ENCODE measurements at regions not wholly inside any gene's neighbourhood (a gene's known extent, or its start where the extent isn't known, plus 50 kb on each side); places are given as distances from the start of the nearest gene placed in this dataset.

- TF ChIP-seq EP300 (IDR thresholded peaks at IDR 0.05; ENCODE audit: borderline replicate concordance in 1 of 2, control insufficient read depth in 1 of 2, low read depth in 2 of 2, low read length in 2 of 2), result no peak
- no peak for TF ChIP-seq PAX5 (IDR thresholded peaks at IDR 0.05; ENCODE audit: borderline replicate concordance, low read depth, low read length)
- TF ChIP-seq MTA3 (IDR thresholded peaks at IDR 0.05; ENCODE audit: borderline replicate concordance, low read length), result no peak
- TF ChIP-seq LARP7 (IDR thresholded peaks at IDR 0.05), result no peak
- TF ChIP-seq RUNX3 (IDR thresholded peaks at IDR 0.05; ENCODE audit: low read length), result peak; percentile 49
- peak; percentile 47 for TF ChIP-seq PBX3 (IDR thresholded peaks at IDR 0.05; ENCODE audit: insufficient replicate concordance, low read depth, low read length)
- peak; percentile 71 for TF ChIP-seq SMC3 (IDR thresholded peaks at IDR 0.05; ENCODE audit: borderline replicate concordance, low read length)
- TF ChIP-seq, protein P1, sequence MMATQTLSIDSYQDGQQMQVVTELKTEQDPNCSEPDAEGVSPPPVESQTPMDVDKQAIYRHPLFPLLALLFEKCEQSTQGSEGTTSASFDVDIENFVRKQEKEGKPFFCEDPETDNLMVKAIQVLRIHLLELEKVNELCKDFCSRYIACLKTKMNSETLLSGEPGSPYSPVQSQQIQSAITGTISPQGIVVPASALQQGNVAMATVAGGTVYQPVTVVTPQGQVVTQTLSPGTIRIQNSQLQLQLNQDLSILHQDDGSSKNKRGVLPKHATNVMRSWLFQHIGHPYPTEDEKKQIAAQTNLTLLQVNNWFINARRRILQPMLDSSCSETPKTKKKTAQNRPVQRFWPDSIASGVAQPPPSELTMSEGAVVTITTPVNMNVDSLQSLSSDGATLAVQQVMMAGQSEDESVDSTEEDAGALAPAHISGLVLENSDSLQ (IDR thresholded peaks at IDR 0.05), result peak; percentile 68
- TF ChIP-seq, protein P2, sequence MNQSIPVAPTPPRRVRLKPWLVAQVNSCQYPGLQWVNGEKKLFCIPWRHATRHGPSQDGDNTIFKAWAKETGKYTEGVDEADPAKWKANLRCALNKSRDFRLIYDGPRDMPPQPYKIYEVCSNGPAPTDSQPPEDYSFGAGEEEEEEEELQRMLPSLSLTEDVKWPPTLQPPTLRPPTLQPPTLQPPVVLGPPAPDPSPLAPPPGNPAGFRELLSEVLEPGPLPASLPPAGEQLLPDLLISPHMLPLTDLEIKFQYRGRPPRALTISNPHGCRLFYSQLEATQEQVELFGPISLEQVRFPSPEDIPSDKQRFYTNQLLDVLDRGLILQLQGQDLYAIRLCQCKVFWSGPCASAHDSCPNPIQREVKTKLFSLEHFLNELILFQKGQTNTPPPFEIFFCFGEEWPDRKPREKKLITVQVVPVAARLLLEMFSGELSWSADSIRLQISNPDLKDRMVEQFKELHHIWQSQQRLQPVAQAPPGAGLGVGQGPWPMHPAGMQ (IDR thresholded peaks at IDR 0.05; ENCODE audit: borderline replicate concordance), result no peak
- TF ChIP-seq ZNF217 (IDR thresholded peaks at IDR 0.05), result no peak
- TF ChIP-seq, protein P3, sequence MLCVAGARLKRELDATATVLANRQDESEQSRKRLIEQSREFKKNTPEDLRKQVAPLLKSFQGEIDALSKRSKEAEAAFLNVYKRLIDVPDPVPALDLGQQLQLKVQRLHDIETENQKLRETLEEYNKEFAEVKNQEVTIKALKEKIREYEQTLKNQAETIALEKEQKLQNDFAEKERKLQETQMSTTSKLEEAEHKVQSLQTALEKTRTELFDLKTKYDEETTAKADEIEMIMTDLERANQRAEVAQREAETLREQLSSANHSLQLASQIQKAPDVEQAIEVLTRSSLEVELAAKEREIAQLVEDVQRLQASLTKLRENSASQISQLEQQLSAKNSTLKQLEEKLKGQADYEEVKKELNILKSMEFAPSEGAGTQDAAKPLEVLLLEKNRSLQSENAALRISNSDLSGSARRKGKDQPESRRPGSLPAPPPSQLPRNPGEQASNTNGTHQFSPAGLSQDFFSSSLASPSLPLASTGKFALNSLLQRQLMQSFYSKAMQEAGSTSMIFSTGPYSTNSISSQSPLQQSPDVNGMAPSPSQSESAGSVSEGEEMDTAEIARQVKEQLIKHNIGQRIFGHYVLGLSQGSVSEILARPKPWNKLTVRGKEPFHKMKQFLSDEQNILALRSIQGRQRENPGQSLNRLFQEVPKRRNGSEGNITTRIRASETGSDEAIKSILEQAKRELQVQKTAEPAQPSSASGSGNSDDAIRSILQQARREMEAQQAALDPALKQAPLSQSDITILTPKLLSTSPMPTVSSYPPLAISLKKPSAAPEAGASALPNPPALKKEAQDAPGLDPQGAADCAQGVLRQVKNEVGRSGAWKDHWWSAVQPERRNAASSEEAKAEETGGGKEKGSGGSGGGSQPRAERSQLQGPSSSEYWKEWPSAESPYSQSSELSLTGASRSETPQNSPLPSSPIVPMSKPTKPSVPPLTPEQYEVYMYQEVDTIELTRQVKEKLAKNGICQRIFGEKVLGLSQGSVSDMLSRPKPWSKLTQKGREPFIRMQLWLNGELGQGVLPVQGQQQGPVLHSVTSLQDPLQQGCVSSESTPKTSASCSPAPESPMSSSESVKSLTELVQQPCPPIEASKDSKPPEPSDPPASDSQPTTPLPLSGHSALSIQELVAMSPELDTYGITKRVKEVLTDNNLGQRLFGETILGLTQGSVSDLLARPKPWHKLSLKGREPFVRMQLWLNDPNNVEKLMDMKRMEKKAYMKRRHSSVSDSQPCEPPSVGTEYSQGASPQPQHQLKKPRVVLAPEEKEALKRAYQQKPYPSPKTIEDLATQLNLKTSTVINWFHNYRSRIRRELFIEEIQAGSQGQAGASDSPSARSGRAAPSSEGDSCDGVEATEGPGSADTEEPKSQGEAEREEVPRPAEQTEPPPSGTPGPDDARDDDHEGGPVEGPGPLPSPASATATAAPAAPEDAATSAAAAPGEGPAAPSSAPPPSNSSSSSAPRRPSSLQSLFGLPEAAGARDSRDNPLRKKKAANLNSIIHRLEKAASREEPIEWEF (IDR thresholded peaks at IDR 0.05; ENCODE audit: insufficient replicate concordance, low read depth, low read length), result peak; percentile 78
- no peak for TF ChIP-seq ZBTB33 (IDR thresholded peaks at IDR 0.05)
- no peak for TF ChIP-seq ATF7 (IDR thresholded peaks at IDR 0.05; ENCODE audit: low read depth)
- TF ChIP-seq SMARCA5 (IDR thresholded peaks at IDR 0.05), result no peak
- 0 out of 2 replicates have a peak, but pooled peaks have one; percentile 67 for TF ChIP-seq MEF2A (IDR thresholded peaks at IDR 0.05; ENCODE audit: insufficient read depth, low read depth, low read length)
- TF ChIP-seq PML (IDR thresholded peaks at IDR 0.05; ENCODE audit: low read length), result no peak
- TF ChIP-seq ZZZ3 (IDR thresholded peaks at IDR 0.05; ENCODE audit: control insufficient read depth, insufficient read length, low read depth), result no peak
Measured at GRCh38 chr15:31197497-31198414, 96.2 kb upstream of the TRPM1 start (continued).
